HL-60 (cell line): ENCODE measurements at regions not wholly inside any gene's neighbourhood (a gene's known extent, or its start where the extent isn't known, plus 50 kb on each side); places are given as distances from the start of the nearest gene placed in this dataset.

Source experiments
- DNase-seq, 2 experiments: peaks; one replicate each; pipeline ENCODE4 v3.0.0-alpha.2; 2010 to 2020; ENCODE audit warnings: low read depth in 1 of 2, low spot score in 1 of 2
- H3K27ac ChIP-seq: fragments of 250-450 bp; sonication (Bioruptor Pico); replicated peaks from 2 replicates; pipeline ENCODE4 v1.5.1; 2020; ENCODE audit warnings: mild to moderate bottlenecking, moderate library complexity
- H3K27me3 ChIP-seq: fragments of 250-450 bp; sonication (Bioruptor Pico); 2 replicates; pipeline ENCODE4 v1.5.1; 2021; ENCODE audit warnings: mild to moderate bottlenecking, moderate library complexity; ENCODE audit not compliant: insufficient read depth, poor library complexity, severe bottlenecking
- H3K4me3 ChIP-seq: replicated peaks from 2 replicates; pipeline ENCODE4 v1.5.1; 2011; ENCODE audit warnings: mild to moderate bottlenecking, control low read depth, low read length; ENCODE audit not compliant: insufficient read depth
- GABPA ChIP-seq: IDR thresholded peaks from 2 replicates; pipeline ENCODE4 v1.6.1; 2012; ENCODE audit warnings: low read depth
- POLR2AphosphoS5 ChIP-seq: IDR thresholded peaks from 2 replicates; pipeline ENCODE4 v1.6.1; 2012; ENCODE audit warnings: low read depth
- REST ChIP-seq: IDR thresholded peaks from 2 replicates; pipeline ENCODE4 v1.6.1; 2012; ENCODE audit warnings: low read depth; ENCODE audit not compliant: insufficient replicate concordance
- SPI1 ChIP-seq: IDR thresholded peaks from 2 replicates; pipeline ENCODE4 v1.6.1; 2012; ENCODE audit warnings: low read depth, mild to moderate bottlenecking, borderline replicate concordance
- TF ChIP-seq, protein P1 (sequence below): IDR thresholded peaks from one replicate; pipeline ENCODE4 v1.5.1; 2011; ENCODE audit warnings: low read length, control low read depth, inconsistent platforms; ENCODE audit not compliant: insufficient read depth

- no peak for TF ChIP-seq REST
- TF ChIP-seq SPI1, result no peak
- TF ChIP-seq, protein P1, sequence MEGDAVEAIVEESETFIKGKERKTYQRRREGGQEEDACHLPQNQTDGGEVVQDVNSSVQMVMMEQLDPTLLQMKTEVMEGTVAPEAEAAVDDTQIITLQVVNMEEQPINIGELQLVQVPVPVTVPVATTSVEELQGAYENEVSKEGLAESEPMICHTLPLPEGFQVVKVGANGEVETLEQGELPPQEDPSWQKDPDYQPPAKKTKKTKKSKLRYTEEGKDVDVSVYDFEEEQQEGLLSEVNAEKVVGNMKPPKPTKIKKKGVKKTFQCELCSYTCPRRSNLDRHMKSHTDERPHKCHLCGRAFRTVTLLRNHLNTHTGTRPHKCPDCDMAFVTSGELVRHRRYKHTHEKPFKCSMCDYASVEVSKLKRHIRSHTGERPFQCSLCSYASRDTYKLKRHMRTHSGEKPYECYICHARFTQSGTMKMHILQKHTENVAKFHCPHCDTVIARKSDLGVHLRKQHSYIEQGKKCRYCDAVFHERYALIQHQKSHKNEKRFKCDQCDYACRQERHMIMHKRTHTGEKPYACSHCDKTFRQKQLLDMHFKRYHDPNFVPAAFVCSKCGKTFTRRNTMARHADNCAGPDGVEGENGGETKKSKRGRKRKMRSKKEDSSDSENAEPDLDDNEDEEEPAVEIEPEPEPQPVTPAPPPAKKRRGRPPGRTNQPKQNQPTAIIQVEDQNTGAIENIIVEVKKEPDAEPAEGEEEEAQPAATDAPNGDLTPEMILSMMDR, result no peak
- TF ChIP-seq POLR2AphosphoS5, result no peak
- no peak for TF ChIP-seq GABPA
- Histone ChIP-seq H3K27ac (no peak overlapping the region), H3K4me3 (no peak overlapping the region), H3K27me3 (no peaks in the 10 kb centered on the region)
- no peak for DNase-seq
Measured at GRCh38 chr20:55009066-55009465, 533.7 kb downstream of the DOK5 start.

- Histone ChIP-seq H3K27me3 (no peaks in the 10 kb centered on the region), H3K27ac (no peak overlapping the region), H3K4me3 (no peak overlapping the region)
- TF ChIP-seq GABPA (no peak), REST (no peak), SPI1 (no peak), POLR2AphosphoS5 (no peak)
- TF ChIP-seq, protein P1, result no peak
- DNase-seq, result no peak
Measured at GRCh38 chr20:55004044-55004443, 528.7 kb downstream of the DOK5 start.

DNA sequence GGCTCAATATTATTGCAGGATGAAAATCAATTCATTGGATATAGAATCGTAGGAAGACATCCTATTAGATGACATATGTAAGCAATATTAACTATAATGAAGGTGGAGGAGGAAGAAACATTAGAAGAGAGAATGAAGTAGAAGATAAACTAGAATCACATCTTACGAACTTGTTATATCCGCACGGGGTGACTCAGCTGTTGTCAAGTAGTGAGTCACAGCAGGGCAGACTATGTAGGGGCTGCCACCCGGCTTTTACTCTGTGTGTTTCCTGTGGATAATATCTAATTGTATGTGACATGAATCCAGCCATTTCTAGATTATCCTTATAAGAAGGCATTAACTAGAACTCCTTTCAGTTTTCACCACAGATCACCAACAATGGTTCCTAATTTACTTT is 520.2 kb downstream of the DOK5 start:
- H3K27me3 ChIP-seq, result no peaks in the 10 kb centered on the region
- DNase-seq, result no peak
- TF ChIP-seq REST (no peak), SPI1 (no peak), GABPA (no peak), POLR2AphosphoS5 (no peak)
- TF ChIP-seq, protein P1, result no peak
- no peak overlapping the region for H3K4me3 ChIP-seq
- H3K27ac ChIP-seq, result no peak overlapping the region
